ENCODE measurements at regions not wholly inside any gene's neighbourhood (a gene's known extent, or its start where the extent isn't known, plus 50 kb on each side); places are given as distances from the start of the nearest gene placed in this dataset.

DNA sequence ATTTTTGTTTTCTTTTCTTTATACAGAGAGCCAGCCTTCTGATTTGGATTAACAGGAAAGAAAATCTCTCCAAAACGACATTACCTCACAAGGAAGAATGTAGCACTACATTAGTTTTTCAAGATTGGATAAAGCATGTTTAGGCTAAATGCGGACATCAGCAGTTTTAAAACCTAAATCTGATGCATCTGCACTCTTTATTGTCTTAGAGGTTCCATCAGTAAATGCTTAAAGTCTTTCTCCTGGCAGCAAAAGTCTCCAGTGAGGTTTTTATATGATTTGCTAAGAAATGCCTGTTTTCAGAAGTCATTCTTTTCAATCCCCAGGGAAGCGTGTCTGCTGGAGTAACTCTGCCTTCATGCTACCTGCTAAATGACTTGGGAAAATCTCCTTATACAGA lies 912.9 kb upstream of the INTU start:
- TF ChIP-seq, protein P1, sequence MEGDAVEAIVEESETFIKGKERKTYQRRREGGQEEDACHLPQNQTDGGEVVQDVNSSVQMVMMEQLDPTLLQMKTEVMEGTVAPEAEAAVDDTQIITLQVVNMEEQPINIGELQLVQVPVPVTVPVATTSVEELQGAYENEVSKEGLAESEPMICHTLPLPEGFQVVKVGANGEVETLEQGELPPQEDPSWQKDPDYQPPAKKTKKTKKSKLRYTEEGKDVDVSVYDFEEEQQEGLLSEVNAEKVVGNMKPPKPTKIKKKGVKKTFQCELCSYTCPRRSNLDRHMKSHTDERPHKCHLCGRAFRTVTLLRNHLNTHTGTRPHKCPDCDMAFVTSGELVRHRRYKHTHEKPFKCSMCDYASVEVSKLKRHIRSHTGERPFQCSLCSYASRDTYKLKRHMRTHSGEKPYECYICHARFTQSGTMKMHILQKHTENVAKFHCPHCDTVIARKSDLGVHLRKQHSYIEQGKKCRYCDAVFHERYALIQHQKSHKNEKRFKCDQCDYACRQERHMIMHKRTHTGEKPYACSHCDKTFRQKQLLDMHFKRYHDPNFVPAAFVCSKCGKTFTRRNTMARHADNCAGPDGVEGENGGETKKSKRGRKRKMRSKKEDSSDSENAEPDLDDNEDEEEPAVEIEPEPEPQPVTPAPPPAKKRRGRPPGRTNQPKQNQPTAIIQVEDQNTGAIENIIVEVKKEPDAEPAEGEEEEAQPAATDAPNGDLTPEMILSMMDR (conservative IDR thresholded peaks at IDR 0.05 in 1 of 2, IDR thresholded peaks at IDR 0.05 in 1 of 2; ENCODE audit: low read depth in 1 of 2, low read length in 2 of 2): no peak
- TF ChIP-seq EZH2 (IDR thresholded peaks at IDR 0.05; ENCODE audit: low read length, missing control alignments): no peak

All from fibroblast of lung (primary cell).